DND-41 (cell line): ENCODE measurements at regions not wholly inside any gene's neighbourhood (a gene's known extent, or its start where the extent isn't known, plus 50 kb on each side); places are given as distances from the start of the nearest gene placed in this dataset.

Experiments
- EZH2 ChIP-seq: IDR thresholded peaks from 3 replicates; pipeline ENCODE4 v1.6.1; 2012; ENCODE audit warnings: borderline replicate concordance, low read depth, mild to moderate bottlenecking, moderate library complexity, low read length, inconsistent platforms; ENCODE audit not compliant: severe bottlenecking
- TF ChIP-seq, protein P1 (sequence below): IDR thresholded peaks from 2 replicates; pipeline ENCODE4 v1.5.1; 2012; ENCODE audit warnings: borderline replicate concordance, low read length, moderate library complexity, mild to moderate bottlenecking; ENCODE audit not compliant: poor library complexity, severe bottlenecking; ENCODE audit errors: extremely low read depth

DNA sequence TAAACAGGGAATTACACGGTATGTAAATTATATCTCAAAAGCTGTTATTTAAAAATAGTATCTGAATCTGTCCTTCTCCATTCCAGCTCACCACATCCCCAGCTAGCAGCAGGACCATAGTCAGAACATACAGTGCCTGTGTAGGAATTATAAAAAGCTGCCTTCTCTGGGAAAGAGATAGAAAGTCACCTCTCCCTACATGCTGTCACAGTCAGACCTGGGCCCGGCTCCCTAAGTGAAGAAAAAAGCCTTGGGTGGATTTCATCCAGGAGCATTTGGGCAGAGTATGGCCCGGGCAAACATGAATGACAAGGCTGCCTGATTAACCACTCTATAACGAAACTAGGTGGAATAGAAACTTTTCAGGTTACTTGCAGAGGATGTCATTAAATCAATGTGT lies 144.1 kb downstream of the CNTN3 start:
- no peak for TF ChIP-seq EZH2
- TF ChIP-seq, protein P1, sequence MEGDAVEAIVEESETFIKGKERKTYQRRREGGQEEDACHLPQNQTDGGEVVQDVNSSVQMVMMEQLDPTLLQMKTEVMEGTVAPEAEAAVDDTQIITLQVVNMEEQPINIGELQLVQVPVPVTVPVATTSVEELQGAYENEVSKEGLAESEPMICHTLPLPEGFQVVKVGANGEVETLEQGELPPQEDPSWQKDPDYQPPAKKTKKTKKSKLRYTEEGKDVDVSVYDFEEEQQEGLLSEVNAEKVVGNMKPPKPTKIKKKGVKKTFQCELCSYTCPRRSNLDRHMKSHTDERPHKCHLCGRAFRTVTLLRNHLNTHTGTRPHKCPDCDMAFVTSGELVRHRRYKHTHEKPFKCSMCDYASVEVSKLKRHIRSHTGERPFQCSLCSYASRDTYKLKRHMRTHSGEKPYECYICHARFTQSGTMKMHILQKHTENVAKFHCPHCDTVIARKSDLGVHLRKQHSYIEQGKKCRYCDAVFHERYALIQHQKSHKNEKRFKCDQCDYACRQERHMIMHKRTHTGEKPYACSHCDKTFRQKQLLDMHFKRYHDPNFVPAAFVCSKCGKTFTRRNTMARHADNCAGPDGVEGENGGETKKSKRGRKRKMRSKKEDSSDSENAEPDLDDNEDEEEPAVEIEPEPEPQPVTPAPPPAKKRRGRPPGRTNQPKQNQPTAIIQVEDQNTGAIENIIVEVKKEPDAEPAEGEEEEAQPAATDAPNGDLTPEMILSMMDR: no peak
